Panc1 (cell line): ENCODE measurements at regions not wholly inside any gene's neighbourhood (a gene's known extent, or its start where the extent isn't known, plus 50 kb on each side); places are given as distances from the start of the nearest gene placed in this dataset.

Experiments
- POLR2AphosphoS5 ChIP-seq: IDR thresholded peaks from 2 replicates; pipeline ENCODE4 v1.6.1; 2012; ENCODE audit warnings: mild to moderate bottlenecking, low read depth, low read length, moderate library complexity
- SIN3A ChIP-seq: IDR thresholded peaks from 2 replicates; pipeline ENCODE4 v1.6.1; 2012; ENCODE audit warnings: low read depth, mild to moderate bottlenecking, low read length, moderate library complexity, borderline replicate concordance; ENCODE audit not compliant: insufficient read depth
- TCF7L2 ChIP-seq: IDR thresholded peaks from 2 replicates; pipeline ENCODE4 v1.6.1; 2011; ENCODE audit warnings: mild to moderate bottlenecking, low read depth, low read length, inconsistent platforms
- TF ChIP-seq, protein P1 (sequence below): fragments of 450-650 bp; IDR thresholded peaks from 2 replicates; pipeline ENCODE4 v1.5.1; 2017; ENCODE audit warnings: mild to moderate bottlenecking
- TF ChIP-seq, protein P2 (sequence below), 2 experiments: IDR thresholded peaks; 2 replicates each; pipeline ENCODE4 v1.6.1; 2011 to 2012; ENCODE audit warnings: low read depth in 2 of 2, control low read depth in 1 of 2, low read length in 1 of 2, mild to moderate bottlenecking in 1 of 2, moderate library complexity in 1 of 2; ENCODE audit not compliant: insufficient read depth in 1 of 2

DNA sequence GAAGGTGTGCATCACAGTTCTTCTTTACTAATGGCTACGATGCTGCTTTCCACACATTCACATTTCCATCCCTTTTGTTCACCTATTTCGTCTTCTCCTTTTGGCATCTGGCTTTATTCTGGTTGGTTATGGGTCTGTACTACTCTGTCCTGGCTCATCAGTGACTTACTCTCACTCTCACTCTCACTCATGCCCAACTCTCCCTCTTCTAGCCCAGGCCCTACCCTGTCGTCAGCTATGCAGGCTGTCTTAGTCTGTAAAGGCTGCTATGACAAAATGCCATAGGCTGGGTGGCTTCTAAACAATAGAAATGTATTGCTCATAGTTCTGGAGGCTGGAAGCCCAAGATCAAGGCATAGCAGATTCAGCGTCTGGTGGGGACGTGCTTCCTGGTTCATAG, 105.6 kb upstream of the PUDP start:
- TF ChIP-seq, protein P1, sequence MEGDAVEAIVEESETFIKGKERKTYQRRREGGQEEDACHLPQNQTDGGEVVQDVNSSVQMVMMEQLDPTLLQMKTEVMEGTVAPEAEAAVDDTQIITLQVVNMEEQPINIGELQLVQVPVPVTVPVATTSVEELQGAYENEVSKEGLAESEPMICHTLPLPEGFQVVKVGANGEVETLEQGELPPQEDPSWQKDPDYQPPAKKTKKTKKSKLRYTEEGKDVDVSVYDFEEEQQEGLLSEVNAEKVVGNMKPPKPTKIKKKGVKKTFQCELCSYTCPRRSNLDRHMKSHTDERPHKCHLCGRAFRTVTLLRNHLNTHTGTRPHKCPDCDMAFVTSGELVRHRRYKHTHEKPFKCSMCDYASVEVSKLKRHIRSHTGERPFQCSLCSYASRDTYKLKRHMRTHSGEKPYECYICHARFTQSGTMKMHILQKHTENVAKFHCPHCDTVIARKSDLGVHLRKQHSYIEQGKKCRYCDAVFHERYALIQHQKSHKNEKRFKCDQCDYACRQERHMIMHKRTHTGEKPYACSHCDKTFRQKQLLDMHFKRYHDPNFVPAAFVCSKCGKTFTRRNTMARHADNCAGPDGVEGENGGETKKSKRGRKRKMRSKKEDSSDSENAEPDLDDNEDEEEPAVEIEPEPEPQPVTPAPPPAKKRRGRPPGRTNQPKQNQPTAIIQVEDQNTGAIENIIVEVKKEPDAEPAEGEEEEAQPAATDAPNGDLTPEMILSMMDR, result no peak
- TF ChIP-seq, protein P2, sequence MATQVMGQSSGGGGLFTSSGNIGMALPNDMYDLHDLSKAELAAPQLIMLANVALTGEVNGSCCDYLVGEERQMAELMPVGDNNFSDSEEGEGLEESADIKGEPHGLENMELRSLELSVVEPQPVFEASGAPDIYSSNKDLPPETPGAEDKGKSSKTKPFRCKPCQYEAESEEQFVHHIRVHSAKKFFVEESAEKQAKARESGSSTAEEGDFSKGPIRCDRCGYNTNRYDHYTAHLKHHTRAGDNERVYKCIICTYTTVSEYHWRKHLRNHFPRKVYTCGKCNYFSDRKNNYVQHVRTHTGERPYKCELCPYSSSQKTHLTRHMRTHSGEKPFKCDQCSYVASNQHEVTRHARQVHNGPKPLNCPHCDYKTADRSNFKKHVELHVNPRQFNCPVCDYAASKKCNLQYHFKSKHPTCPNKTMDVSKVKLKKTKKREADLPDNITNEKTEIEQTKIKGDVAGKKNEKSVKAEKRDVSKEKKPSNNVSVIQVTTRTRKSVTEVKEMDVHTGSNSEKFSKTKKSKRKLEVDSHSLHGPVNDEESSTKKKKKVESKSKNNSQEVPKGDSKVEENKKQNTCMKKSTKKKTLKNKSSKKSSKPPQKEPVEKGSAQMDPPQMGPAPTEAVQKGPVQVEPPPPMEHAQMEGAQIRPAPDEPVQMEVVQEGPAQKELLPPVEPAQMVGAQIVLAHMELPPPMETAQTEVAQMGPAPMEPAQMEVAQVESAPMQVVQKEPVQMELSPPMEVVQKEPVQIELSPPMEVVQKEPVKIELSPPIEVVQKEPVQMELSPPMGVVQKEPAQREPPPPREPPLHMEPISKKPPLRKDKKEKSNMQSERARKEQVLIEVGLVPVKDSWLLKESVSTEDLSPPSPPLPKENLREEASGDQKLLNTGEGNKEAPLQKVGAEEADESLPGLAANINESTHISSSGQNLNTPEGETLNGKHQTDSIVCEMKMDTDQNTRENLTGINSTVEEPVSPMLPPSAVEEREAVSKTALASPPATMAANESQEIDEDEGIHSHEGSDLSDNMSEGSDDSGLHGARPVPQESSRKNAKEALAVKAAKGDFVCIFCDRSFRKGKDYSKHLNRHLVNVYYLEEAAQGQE (IDR thresholded peaks at IDR 0.05; ENCODE audit: insufficient read depth in 1 of 2, low read depth in 2 of 2, low read length in 1 of 2), result no peak
- no peak for TF ChIP-seq SIN3A
- no peak for TF ChIP-seq POLR2AphosphoS5
- TF ChIP-seq TCF7L2, result no peak
